Prostate gland (tissue), 2 donors: ENCODE measurements at regions not wholly inside any gene's neighbourhood (a gene's known extent, or its start where the extent isn't known, plus 50 kb on each side); places are given as distances from the start of the nearest gene placed in this dataset.
"Not testable (repeated sequence)": the region's sequence is repeated elsewhere in the genome, so short reads cannot be mapped to it uniquely, and the experiment has no call there.

Source experiments
- DNase-seq: peaks from one replicate; pipeline ENCODE4 v3.0.0-alpha.2; 2019; ENCODE audit warnings: low spot score
- H3K27ac ChIP-seq, 2 donors: fragments of 200-600 bp; sonication (generic); 2 replicates each; pipeline ENCODE4 v1.5.1; 2017 to 2019
- H3K27me3 ChIP-seq: fragments of 200-600 bp; sonication (generic); replicated peaks from 2 replicates; pipeline ENCODE4 v1.5.1; 2019; ENCODE audit not compliant: insufficient read depth
- H3K36me3 ChIP-seq, 2 donors: fragments of 200-600 bp; sonication (generic); 1 replicate in 1 of 2; 2 replicates in 1 of 2; pipeline versions ENCODE4 v1.5.1 to v1.8.1; 2017 to 2019
- H3K4me1 ChIP-seq: fragments of 200-600 bp; sonication (generic); replicated peaks from 2 replicates; pipeline ENCODE4 v1.5.1; 2019
- H3K4me3 ChIP-seq, 2 donors: fragments of 200-600 bp; sonication (generic); 2 replicates each; pipeline ENCODE4 v1.5.1; 2017 to 2019
- H3K9me3 ChIP-seq: fragments of 200-600 bp; sonication (generic); 2 replicates; pipeline ENCODE4 v1.5.1; 2017
- CTCF ChIP-seq, 4 experiments: fragments of 200-600 bp in 2 of 4; fragments of 450-650 bp in 2 of 4; sonication (generic) in 2 of 4; IDR thresholded peaks; 1 replicate in 3 of 4; 2 replicates in 1 of 4; pipeline ENCODE4 v1.5.1; 2016 to 2019; ENCODE audit warnings: antibody characterized with exemption in 4 of 4, mild to moderate bottlenecking in 2 of 4, moderate library complexity in 2 of 4
- POLR2A ChIP-seq: fragments of 450-650 bp; IDR thresholded peaks from one replicate; pipeline ENCODE4 v1.6.1; 2016; ENCODE audit warnings: antibody characterized with exemption, mild to moderate bottlenecking
- POLR2AphosphoS5 ChIP-seq: sonication (generic); formaldehyde crosslinking; IDR thresholded peaks from one replicate; pipeline ENCODE4 v1.6.1; 2017; ENCODE audit warnings: antibody characterized with exemption
- WGBS: methylation state at CpG from one replicate; pipeline ENCODE4 v1.1.5; 2018; 5-methylcytosine and 5-hydroxymethylcytosine counted together
- intact Hi-C: fragments of 100-400 bp; cut with DNase I; formaldehyde crosslinking; loops from one replicate; pipeline ENCODE4 v1.14.2; 2022

- no peaks in the 10 kb centered on the region for H3K4me1 ChIP-seq
- intact Hi-C loops = no loop called here
- no peak for DNase-seq
- H3K27ac ChIP-seq = no peak overlapping the region
- H3K4me3 ChIP-seq = no peak overlapping the region
- H3K36me3 ChIP-seq = no peaks in the 10 kb centered on the region
- H3K9me3 ChIP-seq = no peaks in the 10 kb centered on the region
- TF ChIP-seq POLR2A (no peak), POLR2AphosphoS5 (no peak), CTCF (IDR thresholded peaks at IDR 0.05) (no peak)
- H3K27me3 ChIP-seq = no peaks in the 10 kb centered on the region
- WGBS = 60% methylated on average over 5 of the region's 5 CpGs
These were observed 108.1 kb upstream of the HAO2 start for GRCh38 chr1:119260506-119260905.

GRCh38 chr1:119266386-119266785 lies 102.2 kb upstream of the HAO2 start:
- DNase-seq = no peak
- Histone ChIP-seq H3K4me3 (no peak overlapping the region), H3K36me3 (no peaks in the 10 kb centered on the region), H3K4me1 (no peaks in the 10 kb centered on the region), H3K9me3 (no peaks in the 10 kb centered on the region), H3K27me3 (no peaks in the 10 kb centered on the region), H3K27ac (no peak overlapping the region)
- WGBS = 59% methylated on average over 1 of the region's 1 CpG
- TF ChIP-seq POLR2A = no peak
- no peak for TF ChIP-seq POLR2AphosphoS5
- no peak for TF ChIP-seq CTCF (IDR thresholded peaks at IDR 0.05)
- intact Hi-C loops = no loop called here

GRCh38 chr1:119266858-119267257 lies 101.7 kb upstream of the HAO2 start:
- Histone ChIP-seq H3K27me3 (no peaks in the 10 kb centered on the region), H3K9me3 (no peaks in the 10 kb centered on the region), H3K4me3 (no peak overlapping the region), H3K27ac (no peak overlapping the region), H3K4me1 (no peaks in the 10 kb centered on the region), H3K36me3 (no peaks in the 10 kb centered on the region)
- 69% methylated on average over 3 of the region's 3 CpGs for WGBS
- DNase-seq = no peak
- intact Hi-C loops = no loop called here
- TF ChIP-seq POLR2AphosphoS5 = no peak
- no peak for TF ChIP-seq POLR2A
- no peak for TF ChIP-seq CTCF (IDR thresholded peaks at IDR 0.05)

- DNase-seq, H3K27ac ChIP-seq, H3K9me3 ChIP-seq, H3K36me3 ChIP-seq, H3K27me3 ChIP-seq, H3K4me1 ChIP-seq, intact Hi-C loops, H3K4me3 ChIP-seq: not testable (repeated sequence)
- 90% methylated on average over 4 of the region's 4 CpGs for WGBS
These were observed 101.3 kb upstream of the HAO2 start for GRCh38 chr1:119267288-119267687.

- H3K36me3 ChIP-seq = no peaks in the 10 kb centered on the region
- no peaks in the 10 kb centered on the region for H3K4me1 ChIP-seq
- H3K27me3 ChIP-seq = no peaks in the 10 kb centered on the region
- TF ChIP-seq POLR2A (no peak), CTCF (IDR thresholded peaks at IDR 0.05) (no peak)
- WGBS = 98% methylated on average over 1 of the region's 1 CpG
- intact Hi-C loops = no loop called here
- H3K9me3 ChIP-seq = no peaks in the 10 kb centered on the region
- H3K27ac ChIP-seq = no peak overlapping the region
- DNase-seq = no peak
- no peak overlapping the region for H3K4me3 ChIP-seq
These were observed 99.7 kb upstream of the HAO2 start for GRCh38 chr1:119268879-119269278.
